ENCODE measurements at regions not wholly inside any gene's neighbourhood (a gene's known extent, or its start where the extent isn't known, plus 50 kb on each side); places are given as distances from the start of the nearest gene placed in this dataset.

GRCh38 chr17:51419476-51419875 is 159.1 kb downstream of the UTP18 start:
- Histone ChIP-seq H3K27ac (ENCODE audit: low read length) (no peak overlapping the region), H3K9ac (ENCODE audit: low read length) (no peak overlapping the region), H3K27me3 (ENCODE audit: low read length) (peaks cover 40% of the 10 kb centered on the region; the same call in 1 of the 2 replicates), H2AFZ (ENCODE audit: low read length) (no peak overlapping the region), H3K4me1 (ENCODE audit: insufficient read depth, low read length) (no peaks in the 10 kb centered on the region), H3K4me3 (ENCODE audit: low read length) (no peak overlapping the region), H3K9me3 (ENCODE audit: low read length) (no peaks in the 10 kb centered on the region), H3K79me2 (ENCODE audit: low read length) (no peaks in the 10 kb centered on the region), H3K4me2 (ENCODE audit: low read length) (no peak overlapping the region), H3F3A (ENCODE audit: low read length, unreplicated experiment) (no peaks in the 10 kb centered on the region), H4K20me1 (ENCODE audit: low read length) (no peaks in the 10 kb centered on the region), H3K36me3 (ENCODE audit: low read depth, low read length) (no peaks in the 10 kb centered on the region), H3K9me2 (replicated peaks; ENCODE audit: low read length) (no peaks in the 10 kb centered on the region)
- no TSS peak for BruUV-seq (replicated peaks)
- intact Hi-C loops (cut with micrococcal nuclease): no loop called here
- ATAC-seq (no peak), DNase-seq (no peak)
- ChIA-PET POLR2A (ENCODE audit: unreplicated experiment) (no interaction called here), CTCF (no interaction called here)
- TF ChIP-seq EZH2 (IDR thresholded peaks at IDR 0.05; ENCODE audit: low read length, unreplicated experiment): no peak
- no peak for TF ChIP-seq CTCF (conservative IDR thresholded peaks at IDR 0.05; ENCODE audit: low read depth, low read length)
- no peak for TF ChIP-seq EZH2phosphoT487 (IDR thresholded peaks at IDR 0.05; ENCODE audit: borderline replicate concordance, low read length)

GRCh38 chr17:51421525-51421924 is 161.2 kb downstream of the UTP18 start:
- Histone ChIP-seq H4K20me1 (ENCODE audit: low read length) (no peaks in the 10 kb centered on the region), H3F3A (ENCODE audit: low read length, unreplicated experiment) (no peaks in the 10 kb centered on the region), H3K9me2 (replicated peaks; ENCODE audit: low read length) (no peaks in the 10 kb centered on the region), H3K4me2 (ENCODE audit: low read length) (no peak overlapping the region), H3K27me3 (ENCODE audit: low read length) (peaks cover 34% of the 10 kb centered on the region), H3K4me3 (ENCODE audit: low read length) (no peak overlapping the region), H3K9me3 (ENCODE audit: low read length) (no peaks in the 10 kb centered on the region), H3K36me3 (ENCODE audit: low read depth, low read length) (no peaks in the 10 kb centered on the region), H3K79me2 (ENCODE audit: low read length) (no peaks in the 10 kb centered on the region), H3K4me1 (ENCODE audit: insufficient read depth, low read length) (no peaks in the 10 kb centered on the region), H3K9ac (ENCODE audit: low read length) (no peak overlapping the region), H3K27ac (ENCODE audit: low read length) (no peak overlapping the region), H2AFZ (ENCODE audit: low read length) (no peak overlapping the region)
- intact Hi-C loops (cut with micrococcal nuclease): no loop called here
- DNase-seq (no peak), ATAC-seq (no peak)
- TF ChIP-seq EZH2 (IDR thresholded peaks at IDR 0.05; ENCODE audit: low read length, unreplicated experiment) (no peak), EZH2phosphoT487 (IDR thresholded peaks at IDR 0.05; ENCODE audit: borderline replicate concordance, low read length) (no peak), CTCF (conservative IDR thresholded peaks at IDR 0.05; ENCODE audit: low read depth, low read length) (no peak)
- ChIA-PET CTCF (no interaction called here), POLR2A (ENCODE audit: unreplicated experiment) (no interaction called here)
- BruUV-seq (replicated peaks): no TSS peak

- ATAC-seq: no peak
- POLR2A ChIA-PET (ENCODE audit: unreplicated experiment): no interaction called here
These were observed 162.3 kb downstream of the UTP18 start for GRCh38 chr17:51422634-51423033.

More at GRCh38 chr17:51422634-51423033, 162.3 kb downstream of the UTP18 start:
- Histone ChIP-seq H3K4me2 (ENCODE audit: low read length) (no peak overlapping the region), H3F3A (ENCODE audit: low read length, unreplicated experiment) (no peaks in the 10 kb centered on the region), H3K4me3 (ENCODE audit: low read length) (no peak overlapping the region), H3K4me1 (ENCODE audit: insufficient read depth, low read length) (no peaks in the 10 kb centered on the region), H3K36me3 (ENCODE audit: low read depth, low read length) (no peaks in the 10 kb centered on the region), H3K79me2 (ENCODE audit: low read length) (no peaks in the 10 kb centered on the region), H3K9me2 (replicated peaks; ENCODE audit: low read length) (no peaks in the 10 kb centered on the region), H3K9ac (ENCODE audit: low read length) (no peak overlapping the region), H3K9me3 (ENCODE audit: low read length) (no peaks in the 10 kb centered on the region), H3K27me3 (ENCODE audit: low read length) (peaks cover 24% of the 10 kb centered on the region), H2AFZ (ENCODE audit: low read length) (no peak overlapping the region), H3K27ac (ENCODE audit: low read length) (no peak overlapping the region), H4K20me1 (ENCODE audit: low read length) (no peaks in the 10 kb centered on the region)
- TF ChIP-seq CTCF (conservative IDR thresholded peaks at IDR 0.05; ENCODE audit: low read depth, low read length) (no peak), EZH2phosphoT487 (IDR thresholded peaks at IDR 0.05; ENCODE audit: borderline replicate concordance, low read length) (no peak), EZH2 (IDR thresholded peaks at IDR 0.05; ENCODE audit: low read length, unreplicated experiment) (no peak)
- intact Hi-C loops (cut with micrococcal nuclease): no loop called here
- CTCF ChIA-PET: no interaction called here
- BruUV-seq (replicated peaks): no TSS peak
- no peak for DNase-seq
